ENCODE measurements at regions not wholly inside any gene's neighbourhood (a gene's known extent, or its start where the extent isn't known, plus 50 kb on each side); places are given as distances from the start of the nearest gene placed in this dataset.

DNA sequence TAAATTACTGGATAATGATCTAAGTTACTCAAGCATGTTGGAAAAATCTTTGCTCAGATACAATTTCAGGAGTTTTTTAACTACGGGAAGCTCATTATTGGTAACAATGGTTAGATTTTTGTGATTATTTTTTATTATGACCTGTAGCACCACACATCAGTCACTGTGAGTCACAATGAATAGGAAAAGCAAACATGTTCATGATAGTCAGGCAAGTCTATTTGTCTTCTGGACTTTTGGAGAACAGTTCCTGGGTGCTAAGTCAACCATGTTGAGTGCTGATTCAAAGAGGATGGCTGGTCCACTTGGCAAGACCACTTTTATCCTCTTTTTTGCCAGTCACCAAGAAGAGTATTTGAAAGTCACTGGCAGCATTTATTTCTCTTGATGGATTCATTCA lies 403.2 kb downstream of the KIF4B start:
- POLR2A ChIA-PET, result no interaction called here
- CTCF ChIA-PET, result no interaction called here

DNA sequence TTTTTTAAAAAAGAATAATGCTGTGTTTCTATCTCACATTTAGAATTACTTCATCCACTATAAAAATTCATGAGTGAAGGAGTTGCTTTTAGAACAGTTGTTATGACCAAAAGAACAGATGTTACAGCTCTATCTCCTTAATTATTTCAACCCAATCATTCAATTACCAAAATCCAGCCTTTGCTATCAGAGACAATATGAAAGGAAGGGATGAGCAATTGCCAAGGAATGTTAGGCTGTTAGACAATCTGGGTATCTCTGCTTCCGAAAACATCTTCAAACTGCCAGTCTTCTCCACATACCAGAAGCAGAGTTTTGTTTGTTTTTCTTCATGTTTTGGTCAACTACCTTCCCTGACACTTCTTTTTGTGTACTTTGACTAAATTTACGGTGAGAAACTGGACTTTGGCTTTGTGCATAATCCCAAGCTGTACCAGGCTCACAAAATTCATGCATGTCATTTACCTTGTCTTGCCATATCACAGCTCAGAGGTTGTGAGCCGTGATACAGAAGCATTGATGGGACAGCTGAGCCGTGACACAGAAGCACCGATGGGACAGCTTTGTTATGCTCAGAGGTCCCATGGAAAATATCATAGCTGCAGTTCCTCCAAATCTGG lies 405.5 kb downstream of the KIF4B start:
- H3K4me1 Mint-ChIP-seq (ENCODE audit: low read depth), result no peaks in the 10 kb centered on the region
- CTCF ChIA-PET, result no interaction called here

More for the DNA sequence above, 403.2 kb downstream of the KIF4B start:
- Mint-ChIP-seq H3K27me3 (no peaks in the 10 kb centered on the region), H3K4me1 (ENCODE audit: low read depth) (no peaks in the 10 kb centered on the region), H3K4me3 (no peak overlapping the region), H3K36me3 (no peaks in the 10 kb centered on the region), H3K9me3 (no peaks in the 10 kb centered on the region), H3K27ac (no peak overlapping the region)
- intact Hi-C loops (cut with micrococcal nuclease), result no loop called here
- DNase-seq, result no peak

DNA sequence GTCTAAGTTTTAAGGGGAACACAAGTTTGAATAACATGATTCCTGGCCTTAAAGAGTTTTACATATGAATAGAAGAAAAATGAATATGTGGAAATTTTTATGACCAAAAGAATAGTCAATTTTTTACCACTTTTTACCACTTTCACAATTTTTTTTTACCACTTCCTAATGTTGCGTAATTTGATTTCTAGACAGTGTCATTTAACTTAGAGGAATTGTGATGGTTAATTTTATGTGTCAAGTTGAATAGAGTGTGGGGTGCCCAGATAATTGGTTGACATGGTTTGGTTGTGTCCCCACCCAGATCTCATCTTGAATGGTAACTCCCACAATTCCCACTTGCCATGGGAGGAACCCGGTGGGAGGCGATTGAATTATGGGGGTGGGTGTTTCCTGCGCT lies 416.6 kb downstream of the KIF4B start:
- DNase-seq, result no peak
- Mint-ChIP-seq H3K27me3 (no peaks in the 10 kb centered on the region), H3K27ac (no peak overlapping the region), H3K4me1 (ENCODE audit: low read depth) (no peaks in the 10 kb centered on the region), H3K36me3 (no peaks in the 10 kb centered on the region), H3K4me3 (no peak overlapping the region), H3K9me3 (peaks cover 2% of the 10 kb centered on the region)
- intact Hi-C loops (cut with micrococcal nuclease), result no loop called here
- POLR2A ChIA-PET, result no interaction called here
- CTCF ChIA-PET, result no interaction called here

More for the DNA sequence above, 405.5 kb downstream of the KIF4B start:
- Mint-ChIP-seq H3K9me3 (no peaks in the 10 kb centered on the region), H3K27me3 (no peaks in the 10 kb centered on the region), H3K36me3 (no peaks in the 10 kb centered on the region), H3K27ac (no peak overlapping the region), H3K4me3 (no peak overlapping the region)
- no peak for DNase-seq
- intact Hi-C loops (cut with micrococcal nuclease), result no loop called here
- POLR2A ChIA-PET, result no interaction called here

DNA sequence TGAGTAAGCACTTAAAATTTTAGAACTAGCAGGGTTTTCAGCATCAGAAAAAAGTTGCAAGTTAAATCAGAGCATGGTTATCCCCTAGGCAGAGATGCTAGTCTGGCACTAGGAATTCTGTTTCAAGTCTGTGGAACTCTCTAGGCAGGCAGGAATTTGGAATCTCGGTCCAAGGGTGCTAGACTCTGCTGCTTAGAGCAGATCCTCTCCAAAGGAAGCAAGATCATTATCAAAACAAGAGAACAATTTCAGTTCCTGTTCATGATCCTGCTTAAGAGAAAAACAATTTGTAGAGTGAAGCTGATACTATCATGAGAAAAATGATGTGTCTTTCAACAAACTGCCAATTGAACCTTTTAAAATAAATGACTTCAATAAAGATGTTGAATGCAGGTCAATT lies 420.7 kb downstream of the KIF4B start:
- H3K9me3 Mint-ChIP-seq, result no peaks in the 10 kb centered on the region
- no peaks in the 10 kb centered on the region for H3K36me3 Mint-ChIP-seq
- no peak for DNase-seq
- H3K27me3 Mint-ChIP-seq, result no peaks in the 10 kb centered on the region
- no peak overlapping the region for H3K27ac Mint-ChIP-seq
- intact Hi-C loops (cut with micrococcal nuclease), result no loop called here
- no peak overlapping the region for H3K4me3 Mint-ChIP-seq
- CTCF ChIA-PET, result no interaction called here
- H3K4me1 Mint-ChIP-seq (ENCODE audit: low read depth), result no peaks in the 10 kb centered on the region
- POLR2A ChIA-PET, result no interaction called here

DNA sequence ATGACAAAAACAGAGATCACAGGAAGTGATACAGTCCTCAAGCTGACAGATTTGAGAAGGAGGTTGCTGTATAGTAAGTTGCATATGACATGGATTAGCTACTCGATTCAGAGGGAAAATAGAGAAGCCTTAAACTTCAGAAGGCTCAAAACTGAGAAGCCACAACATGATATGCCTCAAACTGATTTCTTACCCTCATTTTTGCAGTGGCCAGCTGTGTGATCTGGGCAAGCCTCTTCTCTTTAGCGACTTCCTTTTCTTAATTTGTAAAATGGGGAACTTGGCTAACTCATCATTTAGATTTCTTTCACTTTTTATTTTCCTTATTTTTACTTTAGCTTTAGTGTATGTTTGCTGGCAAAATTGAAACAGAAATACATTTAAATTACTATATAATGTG lies 421.1 kb downstream of the KIF4B start:
- ChIA-PET CTCF (no interaction called here), POLR2A (no interaction called here)
- no peak overlapping the region for H3K27ac Mint-ChIP-seq
- no peaks in the 10 kb centered on the region for H3K4me1 Mint-ChIP-seq (ENCODE audit: low read depth)
- no peaks in the 10 kb centered on the region for H3K36me3 Mint-ChIP-seq
- intact Hi-C loops (cut with micrococcal nuclease), result no loop called here
- no peaks in the 10 kb centered on the region for H3K27me3 Mint-ChIP-seq
- H3K9me3 Mint-ChIP-seq, result no peaks in the 10 kb centered on the region
- H3K4me3 Mint-ChIP-seq, result no peak overlapping the region
- no peak for DNase-seq

GRCh38 chr5:155441849-155442248 lies 428.3 kb downstream of the KIF4B start:
- ChIA-PET POLR2A (no interaction called here), CTCF (no interaction called here)
- Mint-ChIP-seq H3K4me3 (no peak overlapping the region), H3K9me3 (no peaks in the 10 kb centered on the region), H3K36me3 (no peaks in the 10 kb centered on the region), H3K4me1 (ENCODE audit: low read depth) (no peaks in the 10 kb centered on the region), H3K27ac (no peak overlapping the region), H3K27me3 (no peaks in the 10 kb centered on the region)
- DNase-seq, result no peak
- intact Hi-C loops (cut with micrococcal nuclease), result no loop called here

DNA sequence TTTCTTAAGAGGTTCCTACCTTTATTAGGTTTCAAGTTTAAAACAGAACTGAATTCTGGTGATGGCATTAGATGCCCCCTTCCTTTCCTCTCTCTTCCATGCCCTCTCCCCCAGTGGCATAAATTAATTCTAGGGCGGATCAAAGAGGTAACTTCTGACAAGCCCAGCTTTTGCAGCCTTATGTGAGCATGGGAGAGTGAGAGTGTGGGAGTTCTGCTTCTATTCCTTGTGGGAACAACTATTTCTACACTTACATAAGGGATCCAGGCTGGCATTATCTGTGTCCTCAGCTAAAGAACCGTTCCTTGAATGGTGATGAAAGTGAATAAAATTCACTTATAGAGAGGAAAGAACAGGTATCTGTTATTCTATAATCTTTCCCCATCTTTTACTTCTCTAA lies 437.6 kb downstream of the KIF4B start:
- H3K9me3 Mint-ChIP-seq, result peaks cover 2% of the 10 kb centered on the region
- intact Hi-C loops (cut with micrococcal nuclease), result no loop called here
- POLR2A ChIA-PET, result no interaction called here

GRCh38 chr5:155455791-155456514 lies 442.4 kb downstream of the KIF4B start:
- Mint-ChIP-seq H3K9me3 (peaks cover 2% of the 10 kb centered on the region), H3K27me3 (no peaks in the 10 kb centered on the region), H3K27ac (no peak overlapping the region), H3K4me1 (ENCODE audit: low read depth) (no peaks in the 10 kb centered on the region), H3K4me3 (no peak overlapping the region), H3K36me3 (no peaks in the 10 kb centered on the region)
- intact Hi-C loops (cut with micrococcal nuclease), result no loop called here
- ChIA-PET CTCF (no interaction called here), POLR2A (no interaction called here)
- no peak for DNase-seq

More for the DNA sequence above, 437.6 kb downstream of the KIF4B start:
- Mint-ChIP-seq H3K4me1 (ENCODE audit: low read depth) (no peaks in the 10 kb centered on the region), H3K27ac (no peak overlapping the region), H3K27me3 (no peaks in the 10 kb centered on the region), H3K4me3 (no peak overlapping the region), H3K36me3 (no peaks in the 10 kb centered on the region)
- DNase-seq, result no peak
- CTCF ChIA-PET, result no interaction called here

DNA sequence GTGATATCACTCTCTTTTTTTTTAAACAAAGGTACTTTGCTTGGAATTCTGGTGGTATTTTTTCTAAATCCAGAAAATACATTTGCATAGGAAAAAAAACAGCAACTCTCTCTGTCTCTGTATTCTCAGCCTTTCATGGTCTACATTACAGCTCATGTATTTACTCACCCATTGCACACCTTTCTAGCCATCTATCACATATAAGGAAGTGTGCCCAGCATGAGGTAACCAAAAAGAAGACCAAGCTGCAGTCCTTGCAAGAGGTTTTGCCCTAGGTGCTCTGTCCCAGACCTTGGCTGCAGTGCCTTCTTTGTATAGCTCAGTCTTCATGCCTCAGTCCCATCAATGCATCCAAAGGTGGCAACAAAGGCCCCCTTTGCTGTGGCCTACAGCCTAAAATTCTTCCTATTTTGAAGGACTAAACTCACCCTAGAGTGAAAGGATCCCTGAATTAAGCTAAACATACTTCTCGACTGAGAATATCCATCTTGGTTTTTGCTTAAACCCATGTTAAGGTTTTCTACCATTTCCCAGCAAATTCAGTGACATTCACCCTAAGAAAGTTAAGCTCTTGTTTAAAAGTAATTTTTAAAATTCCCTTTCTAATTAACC lies 446.4 kb downstream of the KIF4B start:
- Mint-ChIP-seq H3K9me3 (no peaks in the 10 kb centered on the region), H3K36me3 (no peaks in the 10 kb centered on the region), H3K27ac (no peak overlapping the region), H3K27me3 (no peaks in the 10 kb centered on the region), H3K4me3 (no peak overlapping the region), H3K4me1 (ENCODE audit: low read depth) (no peaks in the 10 kb centered on the region)
- DNase-seq, result no peak
- ChIA-PET CTCF (no interaction called here), POLR2A (no interaction called here)
- intact Hi-C loops (cut with micrococcal nuclease), result no loop called here

- no peak overlapping the region for H3K4me3 Mint-ChIP-seq
- ChIA-PET POLR2A (no interaction called here), CTCF (no interaction called here)
- intact Hi-C loops (cut with micrococcal nuclease), result no loop called here
- no peaks in the 10 kb centered on the region for H3K27me3 Mint-ChIP-seq
- no peaks in the 10 kb centered on the region for H3K36me3 Mint-ChIP-seq
- DNase-seq, result no peak
- no peaks in the 10 kb centered on the region for H3K4me1 Mint-ChIP-seq (ENCODE audit: low read depth)
- H3K27ac Mint-ChIP-seq, result no peak overlapping the region
- no peaks in the 10 kb centered on the region for H3K9me3 Mint-ChIP-seq
These were observed 447.0 kb downstream of the KIF4B start for GRCh38 chr5:155460501-155460931.

- no peak for DNase-seq
- no peak overlapping the region for H3K27ac Mint-ChIP-seq
- no peak overlapping the region for H3K4me3 Mint-ChIP-seq
- no peaks in the 10 kb centered on the region for H3K4me1 Mint-ChIP-seq (ENCODE audit: low read depth)
- no peaks in the 10 kb centered on the region for H3K27me3 Mint-ChIP-seq
- H3K9me3 Mint-ChIP-seq, result no peaks in the 10 kb centered on the region
- ChIA-PET CTCF (no interaction called here), POLR2A (no interaction called here)
- intact Hi-C loops (cut with micrococcal nuclease), result no loop called here
- H3K36me3 Mint-ChIP-seq, result no peaks in the 10 kb centered on the region
These were observed 447.7 kb downstream of the KIF4B start for GRCh38 chr5:155461304-155461703.

- CTCF ChIA-PET, result no interaction called here
These were observed 453.3 kb downstream of the KIF4B start for GRCh38 chr5:155466851-155467250.

DNA sequence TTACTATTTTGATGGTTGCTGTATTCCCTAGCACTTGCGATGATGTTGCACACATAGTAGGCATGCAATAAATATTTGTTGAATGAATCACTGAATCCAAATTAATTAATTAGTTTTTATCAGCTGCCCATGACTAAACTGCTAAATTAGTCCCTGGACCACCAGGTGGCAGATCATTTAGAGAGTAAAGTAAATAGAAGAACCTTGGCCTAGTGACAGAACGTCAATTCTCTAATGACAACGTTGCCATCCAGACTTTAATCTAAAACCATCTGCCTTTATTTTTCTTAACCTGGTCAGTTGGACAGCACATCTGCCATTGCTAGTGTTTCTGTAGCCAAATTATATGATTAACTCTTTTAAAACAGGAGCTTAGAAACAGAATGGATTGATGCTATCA lies 457.5 kb downstream of the KIF4B start:
- no peak overlapping the region for H3K27ac Mint-ChIP-seq
- no peak for DNase-seq
- H3K4me3 Mint-ChIP-seq, result no peak overlapping the region
- no peaks in the 10 kb centered on the region for H3K36me3 Mint-ChIP-seq
- no peaks in the 10 kb centered on the region for H3K27me3 Mint-ChIP-seq
- intact Hi-C loops (cut with micrococcal nuclease), result no loop called here
- no peaks in the 10 kb centered on the region for H3K9me3 Mint-ChIP-seq
- ChIA-PET POLR2A (no interaction called here), CTCF (no interaction called here)
- H3K4me1 Mint-ChIP-seq (ENCODE audit: low read depth), result no peaks in the 10 kb centered on the region

More at GRCh38 chr5:155466851-155467250, 453.3 kb downstream of the KIF4B start:
- intact Hi-C loops (cut with micrococcal nuclease), result no loop called here
- no peak overlapping the region for H3K27ac Mint-ChIP-seq
- DNase-seq, result no peak
- H3K36me3 Mint-ChIP-seq, result no peaks in the 10 kb centered on the region
- no peak overlapping the region for H3K4me3 Mint-ChIP-seq
- no peaks in the 10 kb centered on the region for H3K27me3 Mint-ChIP-seq
- no peaks in the 10 kb centered on the region for H3K4me1 Mint-ChIP-seq (ENCODE audit: low read depth)
- POLR2A ChIA-PET, result no interaction called here
- no peaks in the 10 kb centered on the region for H3K9me3 Mint-ChIP-seq

Measured in activated CD4-positive, alpha-beta memory T cell treated with anti-CD3 and anti-CD28 coated beads for 36 hours (primary cell).